ENCODE measurements at regions not wholly inside any gene's neighbourhood (a gene's known extent, or its start where the extent isn't known, plus 50 kb on each side); places are given as distances from the start of the nearest gene placed in this dataset.
"Not testable (repeated sequence)": the region's sequence is repeated elsewhere in the genome, so short reads cannot be mapped to it uniquely, and the experiment has no call there.

DNA sequence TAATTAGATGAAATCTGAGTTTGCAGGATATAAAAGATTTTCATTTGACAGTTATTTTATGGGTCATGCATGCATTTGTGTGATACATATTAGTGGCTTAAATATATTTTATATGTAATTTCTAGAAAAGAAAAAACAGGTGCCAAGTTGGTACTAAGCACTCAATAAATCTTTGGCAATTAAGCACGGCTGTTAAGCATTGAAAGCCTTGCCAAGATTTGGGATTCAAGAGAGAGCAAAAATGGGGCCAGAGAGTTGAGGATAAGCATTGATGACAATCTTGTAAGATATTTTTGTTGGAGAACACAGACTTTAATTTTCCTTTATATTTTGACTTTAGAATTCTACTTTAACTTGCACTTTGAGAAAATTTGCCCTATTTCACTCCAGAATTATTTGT lies 249.8 kb upstream of the MAD2L1 start:
- no peak for DNase-seq (ENCODE audit: low read depth in 3 of 3, low spot score in 1 of 3)

GRCh38 chr4:120314969-120315368 lies 248.3 kb upstream of the MAD2L1 start:
- DNase-seq (ENCODE audit: low read depth in 3 of 3, low spot score in 1 of 3), result no peak

- no peak for DNase-seq (ENCODE audit: low read depth in 3 of 3, low spot score in 1 of 3)
Observed at GRCh38 chr4:120304801-120305200, 238.2 kb upstream of the MAD2L1 start.

DNA sequence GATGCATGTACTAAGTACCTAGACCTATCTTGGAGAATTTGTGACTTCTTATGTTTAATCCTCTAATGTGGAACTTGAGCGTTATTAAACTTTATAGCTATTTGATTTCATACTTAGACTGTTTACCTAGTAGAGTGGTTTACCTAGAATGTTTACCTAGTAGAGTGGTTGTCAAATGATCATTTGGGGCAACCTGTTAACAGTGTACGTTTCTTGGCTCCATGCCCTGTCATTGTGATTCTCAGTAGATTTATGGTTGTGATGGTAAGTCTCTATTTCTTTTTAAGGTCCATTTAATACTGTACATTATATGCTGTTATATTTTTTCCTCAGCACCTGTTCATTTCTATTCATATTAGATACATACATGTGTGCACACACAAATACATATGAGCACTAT lies 233.0 kb upstream of the MAD2L1 start:
- no peak for DNase-seq (ENCODE audit: low read depth in 3 of 3, low spot score in 1 of 3)

GRCh38 chr4:120293341-120293740 lies 226.7 kb upstream of the MAD2L1 start:
- DNase-seq (ENCODE audit: low read depth in 3 of 3, low spot score in 1 of 3), result no peak

GRCh38 chr4:120291541-120291940 lies 224.9 kb upstream of the MAD2L1 start:
- DNase-seq (ENCODE audit: low read depth in 3 of 3, low spot score in 1 of 3), result no peak

GRCh38 chr4:120290553-120290952 lies 223.9 kb upstream of the MAD2L1 start:
- no peak for DNase-seq (ENCODE audit: low read depth in 3 of 3, low spot score in 1 of 3)

DNA sequence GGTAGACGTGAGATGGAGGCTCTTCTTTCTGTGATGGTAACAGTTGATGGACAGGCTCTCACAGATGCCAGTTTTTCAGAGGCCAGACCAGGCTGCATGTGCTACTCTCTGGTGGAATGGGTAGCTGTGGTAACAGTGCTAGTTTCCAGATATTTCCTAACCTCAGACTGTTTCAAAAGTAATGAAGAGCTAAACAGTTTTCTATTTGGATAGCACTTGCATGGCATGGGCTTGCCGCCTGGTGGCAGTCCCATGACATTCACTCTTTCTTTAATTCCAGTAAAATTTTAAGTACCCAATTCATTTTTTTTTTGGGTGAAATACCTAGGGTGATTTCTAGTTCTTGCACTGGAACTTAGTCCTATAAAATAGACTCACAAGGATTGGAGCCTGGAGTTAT lies 220.2 kb upstream of the MAD2L1 start:
- no peak for DNase-seq (ENCODE audit: low read depth in 3 of 3, low spot score in 1 of 3)

DNA sequence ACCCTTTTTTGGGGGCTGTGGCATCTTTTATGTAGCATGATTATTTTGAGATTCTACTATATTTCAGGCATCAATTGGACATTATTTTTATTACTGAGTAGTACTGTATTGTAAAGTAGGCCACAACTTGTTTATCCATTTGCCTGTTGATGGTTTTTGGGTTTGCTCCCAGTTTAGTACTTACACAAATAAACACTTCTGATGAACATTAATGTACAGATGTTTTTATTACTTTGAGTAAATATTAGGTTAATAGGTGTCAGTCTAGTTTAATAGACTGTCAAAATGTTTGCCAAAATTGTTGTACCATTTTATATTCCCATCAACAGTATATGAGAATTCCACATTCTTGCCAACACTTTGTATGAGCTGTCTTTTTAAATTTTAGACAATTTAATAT lies 214.9 kb upstream of the MAD2L1 start:
- no peak for DNase-seq (ENCODE audit: low read depth in 3 of 3, low spot score in 1 of 3)

- DNase-seq (ENCODE audit: low read depth in 3 of 3, low spot score in 1 of 3), result no peak
Observed at GRCh38 chr4:120277391-120277790, 210.7 kb upstream of the MAD2L1 start.

GRCh38 chr4:120266602-120267001 lies 200.0 kb upstream of the MAD2L1 start:
- DNase-seq (ENCODE audit: low read depth in 3 of 3, low spot score in 1 of 3), result no peak

DNA sequence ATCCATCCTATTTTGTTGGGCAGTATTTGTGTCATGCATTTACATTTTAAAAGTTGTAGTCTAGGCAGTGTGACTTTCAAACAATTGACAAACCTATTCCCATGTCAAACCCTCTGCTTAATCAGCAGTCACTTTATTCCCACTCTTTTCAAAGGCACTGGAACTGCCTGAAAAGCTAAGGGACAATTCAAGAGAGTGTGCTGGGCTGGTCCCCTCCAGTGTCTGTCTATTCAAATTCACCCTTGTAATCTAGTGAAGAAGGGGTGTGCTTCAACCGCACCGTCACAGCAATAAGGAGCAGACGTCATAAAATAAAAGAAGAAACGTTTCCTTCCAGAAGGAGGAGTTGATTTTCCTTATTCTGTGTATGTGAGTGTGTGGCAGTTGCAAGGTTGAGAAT lies 197.0 kb upstream of the MAD2L1 start:
- DNase-seq (ENCODE audit: low read depth in 3 of 3, low spot score in 1 of 3), result no peak

GRCh38 chr4:120261117-120261516 lies 194.5 kb upstream of the MAD2L1 start:
- no peak for DNase-seq (ENCODE audit: low read depth in 3 of 3, low spot score in 1 of 3)

DNA sequence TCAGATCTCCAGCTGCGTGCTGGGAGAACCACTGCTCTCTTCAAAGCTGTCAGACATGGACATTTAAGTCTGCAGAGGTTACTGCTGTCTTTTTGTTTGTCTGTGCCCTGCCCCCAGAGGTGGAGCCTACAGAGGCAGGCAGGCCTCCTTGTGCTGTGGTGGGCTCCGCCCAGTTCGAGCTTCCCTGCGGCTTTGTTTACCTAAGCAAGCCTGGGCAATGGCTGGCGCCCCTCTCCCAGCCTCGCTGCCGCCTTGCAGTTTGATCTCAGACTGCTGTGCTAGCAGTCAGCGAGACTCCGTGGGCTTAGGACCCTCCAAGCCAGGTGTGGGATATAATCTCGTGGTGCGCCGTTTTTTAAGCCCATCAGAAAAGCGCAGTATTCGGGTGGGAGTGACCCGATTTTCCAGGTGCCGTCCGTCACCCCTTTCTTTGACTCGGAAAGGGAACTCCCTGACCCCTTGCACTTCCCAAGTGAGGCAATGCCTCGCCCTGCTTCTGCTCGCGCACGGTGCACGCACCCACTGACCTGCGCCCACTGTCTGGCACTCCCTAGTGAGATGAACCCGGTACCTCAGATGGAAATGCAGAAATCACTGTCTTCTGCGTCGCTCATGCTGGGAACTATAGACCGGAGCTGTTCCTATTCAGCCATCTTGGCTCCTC lies 189.6 kb upstream of the MAD2L1 start:
- DNase-seq (ENCODE audit: low read depth in 3 of 3, low spot score in 1 of 3), result not testable (repeated sequence)

- DNase-seq (ENCODE audit: low read depth in 3 of 3, low spot score in 1 of 3), result no peak
Observed at GRCh38 chr4:120238277-120238973, 171.8 kb upstream of the MAD2L1 start.

DNA sequence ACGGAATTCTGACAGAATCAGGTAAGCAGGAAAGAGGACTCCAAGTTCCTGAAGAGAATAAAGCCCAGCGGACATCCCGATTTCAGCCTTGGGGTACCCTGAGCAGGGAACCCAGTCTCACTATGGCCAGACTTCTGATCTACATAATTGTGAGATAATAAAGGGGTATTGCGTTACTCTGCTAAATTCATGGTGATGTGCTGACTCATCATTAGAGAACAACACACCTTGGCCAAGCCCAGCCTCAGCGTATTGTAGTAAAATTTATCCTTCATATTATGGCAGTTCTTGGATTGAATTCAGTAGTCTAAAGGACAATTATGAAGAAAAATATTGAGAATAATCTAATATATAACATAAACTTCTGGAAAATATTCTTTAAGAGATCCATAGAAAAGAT lies 170.2 kb upstream of the MAD2L1 start:
- DNase-seq (ENCODE audit: low read depth in 3 of 3, low spot score in 1 of 3), result no peak

DNA sequence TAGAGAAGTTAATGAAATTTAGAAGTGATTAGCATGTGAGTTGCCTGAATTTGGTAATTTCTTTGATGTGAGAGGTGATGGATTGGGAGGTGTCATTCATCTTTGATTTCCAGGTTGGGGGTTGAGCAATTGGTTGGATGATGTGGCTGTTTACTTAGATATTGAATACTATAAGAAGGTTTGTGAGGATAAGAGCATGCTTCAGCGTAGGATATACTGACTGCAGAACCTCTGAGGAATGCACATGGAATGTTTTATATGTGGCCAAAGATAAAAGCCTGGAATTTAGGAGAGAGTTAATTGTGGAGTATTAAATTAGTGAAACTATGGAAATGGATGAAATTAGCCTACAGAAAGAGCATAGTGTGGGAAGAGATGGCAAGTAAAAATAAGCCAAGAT lies 165.4 kb upstream of the MAD2L1 start:
- DNase-seq (ENCODE audit: low read depth in 3 of 3, low spot score in 1 of 3), result no peak

GRCh38 chr4:120228086-120228485 lies 161.4 kb upstream of the MAD2L1 start:
- DNase-seq (ENCODE audit: low read depth in 3 of 3, low spot score in 1 of 3), result no peak

GRCh38 chr4:120227554-120227953 lies 160.9 kb upstream of the MAD2L1 start:
- DNase-seq (ENCODE audit: low read depth in 3 of 3, low spot score in 1 of 3), result no peak

- DNase-seq (ENCODE audit: low read depth in 3 of 3, low spot score in 1 of 3), result no peak
Observed at GRCh38 chr4:120225527-120225926, 158.9 kb upstream of the MAD2L1 start.

- no peak for DNase-seq (ENCODE audit: low read depth in 3 of 3, low spot score in 1 of 3)
Observed at GRCh38 chr4:120218981-120219380, 152.3 kb upstream of the MAD2L1 start.

DNA sequence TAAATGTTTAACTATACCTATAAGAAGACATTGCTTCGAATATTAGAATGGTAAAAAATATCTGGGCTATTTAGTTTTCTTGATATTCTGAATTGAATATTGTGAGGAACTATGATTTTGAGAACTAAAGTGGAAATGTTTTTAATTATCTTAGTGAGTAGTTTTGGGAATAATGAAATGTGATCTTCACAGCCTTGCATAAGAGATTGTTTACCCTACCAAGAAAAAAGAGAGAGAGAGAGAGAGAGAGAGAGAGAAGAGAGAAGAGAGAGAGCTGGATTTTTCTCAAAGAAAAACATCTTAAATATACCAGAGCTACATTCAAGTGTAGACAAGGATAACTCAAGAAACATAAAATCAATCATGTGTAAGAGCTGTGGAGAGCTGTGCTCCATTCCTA lies 148.7 kb upstream of the MAD2L1 start:
- no peak for DNase-seq (ENCODE audit: low read depth in 3 of 3, low spot score in 1 of 3)

- no peak for DNase-seq (ENCODE audit: low read depth in 3 of 3, low spot score in 1 of 3)
Observed at GRCh38 chr4:120211408-120212015, 144.9 kb upstream of the MAD2L1 start.
